ENCODE measurements at regions not wholly inside any gene's neighbourhood (a gene's known extent, or its start where the extent isn't known, plus 50 kb on each side); places are given as distances from the start of the nearest gene placed in this dataset.

DNA sequence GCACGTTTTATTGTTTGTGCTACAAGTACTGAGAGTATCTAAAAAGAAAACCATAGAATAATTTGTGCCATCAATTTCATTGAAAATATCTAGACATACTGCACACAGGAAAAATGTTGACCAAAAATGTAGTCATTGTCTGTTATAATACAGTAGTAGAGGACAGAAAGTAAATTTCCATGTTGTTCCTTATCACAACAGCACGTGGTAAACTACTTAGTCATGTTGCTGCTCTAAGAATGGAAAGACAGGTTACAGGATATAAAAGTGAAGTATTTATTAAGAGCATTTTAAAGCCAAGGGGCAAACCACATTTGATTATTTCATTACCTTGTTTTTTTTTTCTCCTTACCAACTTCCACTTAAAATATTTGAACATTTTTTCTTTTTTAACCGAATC is 89.0 kb upstream of the CEP85L start:
- Histone ChIP-seq H3K36me3 (replicated peaks; ENCODE audit: low read depth, low read length) (no peaks in the 10 kb centered on the region), H4K20me1 (ENCODE audit: insufficient read depth, low read length) (no peaks in the 10 kb centered on the region), H3K4me3 (ENCODE audit: low read length) (no peak overlapping the region), H3K9ac (ENCODE audit: low read length) (no peak overlapping the region), H3K27ac (ENCODE audit: low read length) (no peak overlapping the region), H3K4me1 (ENCODE audit: low read length) (peaks cover 11% of the 10 kb centered on the region), H2AFZ (ENCODE audit: low read depth, low read length) (no peak overlapping the region), H3K9me3 (ENCODE audit: insufficient read depth, low read length) (no peaks in the 10 kb centered on the region), H3K79me2 (ENCODE audit: low read length) (no peaks in the 10 kb centered on the region), H3K4me2 (ENCODE audit: low read length) (no peak overlapping the region), H3K27me3 (ENCODE audit: low read depth, low read length) (peaks cover 4% of the 10 kb centered on the region; the same call in 1 of the 2 replicates)
- no peak for TF ChIP-seq EZH2phosphoT487 (IDR thresholded peaks at IDR 0.05; ENCODE audit: low read depth)
- TF ChIP-seq, protein P1, sequence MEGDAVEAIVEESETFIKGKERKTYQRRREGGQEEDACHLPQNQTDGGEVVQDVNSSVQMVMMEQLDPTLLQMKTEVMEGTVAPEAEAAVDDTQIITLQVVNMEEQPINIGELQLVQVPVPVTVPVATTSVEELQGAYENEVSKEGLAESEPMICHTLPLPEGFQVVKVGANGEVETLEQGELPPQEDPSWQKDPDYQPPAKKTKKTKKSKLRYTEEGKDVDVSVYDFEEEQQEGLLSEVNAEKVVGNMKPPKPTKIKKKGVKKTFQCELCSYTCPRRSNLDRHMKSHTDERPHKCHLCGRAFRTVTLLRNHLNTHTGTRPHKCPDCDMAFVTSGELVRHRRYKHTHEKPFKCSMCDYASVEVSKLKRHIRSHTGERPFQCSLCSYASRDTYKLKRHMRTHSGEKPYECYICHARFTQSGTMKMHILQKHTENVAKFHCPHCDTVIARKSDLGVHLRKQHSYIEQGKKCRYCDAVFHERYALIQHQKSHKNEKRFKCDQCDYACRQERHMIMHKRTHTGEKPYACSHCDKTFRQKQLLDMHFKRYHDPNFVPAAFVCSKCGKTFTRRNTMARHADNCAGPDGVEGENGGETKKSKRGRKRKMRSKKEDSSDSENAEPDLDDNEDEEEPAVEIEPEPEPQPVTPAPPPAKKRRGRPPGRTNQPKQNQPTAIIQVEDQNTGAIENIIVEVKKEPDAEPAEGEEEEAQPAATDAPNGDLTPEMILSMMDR (IDR thresholded peaks at IDR 0.05; ENCODE audit: low read depth, low read length): no peak

DNA sequence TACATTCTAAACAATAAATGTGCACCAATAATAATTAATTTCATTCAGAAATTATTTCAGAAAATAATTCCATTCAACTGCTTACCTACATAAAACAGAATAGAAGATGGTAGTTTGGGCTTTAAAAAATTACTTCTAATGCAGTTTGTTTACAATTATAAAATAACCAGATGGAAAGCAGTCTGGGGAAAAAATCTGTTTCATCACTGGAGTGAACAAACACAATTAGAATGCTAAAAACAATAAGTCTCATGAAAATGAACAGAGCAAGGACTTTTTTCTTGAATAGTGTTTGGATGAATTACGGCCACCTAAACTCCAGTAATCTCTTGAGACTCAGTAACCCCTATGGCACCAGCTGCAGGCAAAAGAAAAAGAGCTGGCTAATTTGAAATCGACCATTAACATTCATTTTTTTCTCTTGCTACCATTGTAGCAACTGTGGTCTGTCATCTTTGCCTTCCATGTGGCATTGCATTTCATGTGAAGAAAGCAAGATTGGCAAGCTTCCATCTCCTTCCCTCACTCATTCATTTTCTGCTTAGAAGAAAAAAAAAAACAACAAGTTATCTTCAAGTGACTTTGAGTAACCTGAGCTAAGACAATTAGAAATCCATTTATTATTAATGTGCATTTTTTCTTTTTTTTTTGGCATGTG is 88.4 kb upstream of the CEP85L start:
- Histone ChIP-seq H3K4me3 (ENCODE audit: low read length) (no peak overlapping the region), H3K9me3 (ENCODE audit: insufficient read depth, low read length) (no peaks in the 10 kb centered on the region), H3K4me1 (ENCODE audit: low read length) (peaks cover 6% of the 10 kb centered on the region), H3K27ac (ENCODE audit: low read length) (no peak overlapping the region), H3K79me2 (ENCODE audit: low read length) (no peaks in the 10 kb centered on the region), H2AFZ (ENCODE audit: low read depth, low read length) (no peak overlapping the region), H3K4me2 (ENCODE audit: low read length) (no peak overlapping the region), H4K20me1 (ENCODE audit: insufficient read depth, low read length) (no peaks in the 10 kb centered on the region), H3K36me3 (replicated peaks; ENCODE audit: low read depth, low read length) (no peaks in the 10 kb centered on the region), H3K27me3 (ENCODE audit: low read depth, low read length) (peaks cover 4% of the 10 kb centered on the region; the same call in 1 of the 2 replicates), H3K9ac (ENCODE audit: low read length) (no peak overlapping the region)
- TF ChIP-seq EZH2phosphoT487 (IDR thresholded peaks at IDR 0.05; ENCODE audit: low read depth): no peak
- TF ChIP-seq, protein P1 (IDR thresholded peaks at IDR 0.05; ENCODE audit: low read depth, low read length): no peak

- peaks cover 4% of the 10 kb centered on the region; the same call in 1 of the 2 replicates for H3K27me3 ChIP-seq (ENCODE audit: low read depth, low read length)
- H2AFZ ChIP-seq (ENCODE audit: low read depth, low read length): no peak overlapping the region
- H3K27ac ChIP-seq (ENCODE audit: low read length): no peak overlapping the region
- no peaks in the 10 kb centered on the region for H3K36me3 ChIP-seq (replicated peaks; ENCODE audit: low read depth, low read length)
- TF ChIP-seq, protein P1 (IDR thresholded peaks at IDR 0.05; ENCODE audit: low read depth, low read length): no peak
- TF ChIP-seq EZH2phosphoT487 (IDR thresholded peaks at IDR 0.05; ENCODE audit: low read depth): no peak
- H3K4me2 ChIP-seq (ENCODE audit: low read length): no peak overlapping the region
- no peaks in the 10 kb centered on the region for H3K9me3 ChIP-seq (ENCODE audit: insufficient read depth, low read length)
- H3K79me2 ChIP-seq (ENCODE audit: low read length): no peaks in the 10 kb centered on the region
- H3K9ac ChIP-seq (ENCODE audit: low read length): no peak overlapping the region
- no peaks in the 10 kb centered on the region for H3K4me1 ChIP-seq (ENCODE audit: low read length)
- no peaks in the 10 kb centered on the region for H4K20me1 ChIP-seq (ENCODE audit: insufficient read depth, low read length)
- H3K4me3 ChIP-seq (ENCODE audit: low read length): no peak overlapping the region
Measured at GRCh38 chr6:118736440-118736839, 85.0 kb upstream of the CEP85L start.

GRCh38 chr6:118735320-118735719 is 83.9 kb upstream of the CEP85L start:
- Histone ChIP-seq H3K27ac (ENCODE audit: low read length) (no peak overlapping the region), H4K20me1 (ENCODE audit: insufficient read depth, low read length) (no peaks in the 10 kb centered on the region), H3K4me2 (ENCODE audit: low read length) (no peak overlapping the region), H3K9me3 (ENCODE audit: insufficient read depth, low read length) (no peaks in the 10 kb centered on the region), H3K9ac (ENCODE audit: low read length) (no peak overlapping the region), H3K4me3 (ENCODE audit: low read length) (no peak overlapping the region), H3K36me3 (replicated peaks; ENCODE audit: low read depth, low read length) (no peaks in the 10 kb centered on the region), H2AFZ (ENCODE audit: low read depth, low read length) (no peak overlapping the region), H3K79me2 (ENCODE audit: low read length) (no peaks in the 10 kb centered on the region), H3K27me3 (ENCODE audit: low read depth, low read length) (peaks cover 4% of the 10 kb centered on the region; the same call in 1 of the 2 replicates), H3K4me1 (ENCODE audit: low read length) (no peaks in the 10 kb centered on the region)
- TF ChIP-seq EZH2phosphoT487 (IDR thresholded peaks at IDR 0.05; ENCODE audit: low read depth): no peak
- TF ChIP-seq, protein P1 (IDR thresholded peaks at IDR 0.05; ENCODE audit: low read depth, low read length): peak; percentile 44

Measured in OCI-LY3 (cell line).